ENCODE measurements at regions not wholly inside any gene's neighbourhood (a gene's known extent, or its start where the extent isn't known, plus 50 kb on each side); places are given as distances from the start of the nearest gene placed in this dataset.

- TF ChIP-seq POLR2A (IDR thresholded peaks at IDR 0.05) (no peak), CTCF (IDR thresholded peaks at IDR 0.05) (no peak)
These were observed 238.0 kb downstream of the DMAC1 start for GRCh38 chr9:7561527-7562080.

Data from heart left ventricle (tissue), 13 donors.